Transverse colon (tissue), 4 donors: ENCODE measurements at regions not wholly inside any gene's neighbourhood (a gene's known extent, or its start where the extent isn't known, plus 50 kb on each side); places are given as distances from the start of the nearest gene placed in this dataset.

ENCODE experiments used
- EP300 ChIP-seq: sonication (generic); formaldehyde crosslinking; IDR thresholded peaks from one replicate; pipeline ENCODE4 v1.6.1; 2017; ENCODE audit warnings: antibody characterized with exemption, low read depth
- POLR2A ChIP-seq: fragments of 450-650 bp; IDR thresholded peaks from one replicate; pipeline ENCODE4 v1.6.1; 2016; ENCODE audit warnings: antibody characterized with exemption, mild to moderate bottlenecking, moderate library complexity
- POLR2AphosphoS5 ChIP-seq, 3 donors: sonication (generic); formaldehyde crosslinking; IDR thresholded peaks; one replicate each; pipeline ENCODE4 v1.6.1; 2016; ENCODE audit warnings: antibody characterized with exemption in 3 of 3
- TF ChIP-seq, protein P1 (sequence below), 5 experiments: fragments of 200-600 bp in 3 of 5; fragments of 450-650 bp in 2 of 5; sonication (generic) in 3 of 5; IDR thresholded peaks; 1 replicate in 2 of 5; 2 replicates in 3 of 5; pipeline ENCODE4 v1.5.1; 2016 to 2017; ENCODE audit warnings: antibody characterized with exemption in 5 of 5, inconsistent platforms in 3 of 5, mild to moderate bottlenecking in 2 of 5, moderate library complexity in 1 of 5

DNA sequence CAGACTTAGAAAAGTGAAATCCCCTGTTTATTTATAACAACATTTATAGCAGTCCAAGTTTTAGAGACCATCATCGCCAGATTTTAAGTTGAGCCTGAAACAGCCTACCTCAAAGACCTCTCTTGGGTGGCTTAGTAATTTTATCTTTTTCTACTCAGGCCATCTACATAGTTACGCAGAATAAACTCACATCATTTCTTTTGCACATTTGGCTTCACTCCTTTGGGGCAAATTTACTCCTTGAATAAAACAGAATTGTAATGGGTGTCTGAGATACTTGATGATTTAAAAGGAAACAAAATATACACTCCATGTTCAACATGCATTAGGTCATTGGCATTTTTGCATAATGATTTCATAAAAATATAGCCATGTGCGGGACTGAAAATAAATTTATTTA lies 104.7 kb upstream of the TSPAN8 start:
- no peak for TF ChIP-seq POLR2AphosphoS5 (IDR thresholded peaks at IDR 0.05)
- TF ChIP-seq, protein P1, sequence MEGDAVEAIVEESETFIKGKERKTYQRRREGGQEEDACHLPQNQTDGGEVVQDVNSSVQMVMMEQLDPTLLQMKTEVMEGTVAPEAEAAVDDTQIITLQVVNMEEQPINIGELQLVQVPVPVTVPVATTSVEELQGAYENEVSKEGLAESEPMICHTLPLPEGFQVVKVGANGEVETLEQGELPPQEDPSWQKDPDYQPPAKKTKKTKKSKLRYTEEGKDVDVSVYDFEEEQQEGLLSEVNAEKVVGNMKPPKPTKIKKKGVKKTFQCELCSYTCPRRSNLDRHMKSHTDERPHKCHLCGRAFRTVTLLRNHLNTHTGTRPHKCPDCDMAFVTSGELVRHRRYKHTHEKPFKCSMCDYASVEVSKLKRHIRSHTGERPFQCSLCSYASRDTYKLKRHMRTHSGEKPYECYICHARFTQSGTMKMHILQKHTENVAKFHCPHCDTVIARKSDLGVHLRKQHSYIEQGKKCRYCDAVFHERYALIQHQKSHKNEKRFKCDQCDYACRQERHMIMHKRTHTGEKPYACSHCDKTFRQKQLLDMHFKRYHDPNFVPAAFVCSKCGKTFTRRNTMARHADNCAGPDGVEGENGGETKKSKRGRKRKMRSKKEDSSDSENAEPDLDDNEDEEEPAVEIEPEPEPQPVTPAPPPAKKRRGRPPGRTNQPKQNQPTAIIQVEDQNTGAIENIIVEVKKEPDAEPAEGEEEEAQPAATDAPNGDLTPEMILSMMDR (IDR thresholded peaks at IDR 0.05): no peak
- no peak for TF ChIP-seq POLR2A
- TF ChIP-seq EP300: no peak
